GM21619 (cell line): ENCODE measurements at regions not wholly inside any gene's neighbourhood (a gene's known extent, or its start where the extent isn't known, plus 50 kb on each side); places are given as distances from the start of the nearest gene placed in this dataset.

Experiments
- ATAC-seq: cut with Tn5 transposase; IDR thresholded peaks from one replicate; pipeline ENCODE4 v1.9.1; 2021; ENCODE audit not compliant: unreplicated experiment

- no peak for ATAC-seq
Measured at GRCh38 chr13:67318860-67319259, 88.7 kb upstream of the PCDH9 start.

DNA sequence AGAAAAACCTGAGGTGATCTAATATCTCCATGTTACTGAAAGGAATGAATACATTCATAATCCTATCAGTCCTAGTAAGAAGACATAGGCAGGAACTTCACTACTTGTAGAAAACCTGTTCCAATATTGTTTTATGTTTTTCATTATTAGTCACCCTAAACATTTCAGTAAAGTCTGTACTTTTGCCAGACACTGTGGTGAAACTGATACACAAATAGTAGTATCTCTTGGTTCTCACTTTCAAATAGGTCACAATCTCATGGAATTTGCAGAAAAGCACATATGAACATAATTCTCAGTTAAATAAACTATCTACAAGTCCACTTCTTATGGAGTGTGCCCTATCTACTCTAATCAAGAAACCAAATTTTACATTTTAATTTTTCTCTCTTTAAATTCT lies 88.3 kb upstream of the PCDH9 start:
- no peak for ATAC-seq

DNA sequence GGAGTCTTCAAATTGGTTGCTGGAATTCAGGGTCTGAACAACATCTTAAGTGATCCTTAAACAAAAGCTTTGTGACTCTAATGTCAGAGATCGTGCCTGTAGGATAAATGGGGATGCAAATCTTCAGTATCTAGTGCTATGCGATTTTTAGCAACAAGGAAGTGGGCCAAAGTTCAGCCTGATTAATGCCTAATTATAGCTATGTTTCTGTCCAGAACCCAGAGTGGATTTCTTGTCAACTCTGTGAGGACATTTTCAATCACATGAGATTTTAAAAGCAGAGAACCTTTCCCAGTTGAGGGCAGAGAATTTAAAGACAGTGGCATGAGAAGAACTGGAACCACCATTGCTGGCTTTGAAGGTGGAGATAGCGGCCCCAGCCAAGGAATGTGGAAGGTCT lies 84.3 kb upstream of the PCDH9 start:
- no peak for ATAC-seq

- ATAC-seq, result peak; percentile 80
Measured at GRCh38 chr13:67308004-67308772, 78.1 kb upstream of the PCDH9 start.

DNA sequence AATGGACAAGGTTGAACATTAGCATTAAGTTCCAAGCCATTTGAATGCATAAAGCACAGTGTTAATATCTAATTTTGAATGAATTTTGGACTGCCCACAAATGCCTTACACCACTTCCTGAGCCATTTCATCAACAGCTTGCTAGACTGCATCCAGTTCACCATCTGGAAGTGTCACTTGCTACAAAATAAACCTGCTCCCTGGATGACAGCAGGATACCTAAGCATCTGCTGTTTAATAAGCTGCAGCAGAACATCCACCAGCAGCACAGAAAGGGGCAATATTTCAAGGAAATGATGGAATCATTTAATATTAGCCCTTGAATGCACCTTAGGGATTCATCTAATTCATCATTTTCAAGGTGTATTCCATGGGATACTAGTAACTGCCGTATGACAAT lies 76.6 kb upstream of the PCDH9 start:
- ATAC-seq, result no peak

- no peak for ATAC-seq
Measured at GRCh38 chr13:67303661-67304333, 73.7 kb upstream of the PCDH9 start.

DNA sequence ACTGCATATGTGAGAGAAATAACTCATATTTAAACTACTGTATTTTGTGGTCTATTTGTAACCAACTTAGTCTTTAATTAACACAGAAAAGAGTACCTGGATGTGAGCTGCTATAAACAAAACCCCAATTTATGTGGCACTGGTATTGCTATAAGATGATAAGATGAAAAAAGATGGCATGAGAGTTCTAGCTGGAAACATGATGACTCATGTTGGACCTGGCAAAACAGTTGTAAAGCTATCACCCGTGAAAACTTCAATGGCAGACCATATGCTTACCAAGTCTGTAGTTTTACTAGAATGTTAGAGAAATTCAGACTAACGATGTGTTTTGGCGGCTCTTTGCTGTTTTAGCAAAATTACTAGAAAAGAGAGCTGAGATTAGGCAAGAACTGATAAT lies 69.6 kb upstream of the PCDH9 start:
- ATAC-seq, result no peak

- no peak for ATAC-seq
Measured at GRCh38 chr13:67299072-67299635, 69.0 kb upstream of the PCDH9 start.

DNA sequence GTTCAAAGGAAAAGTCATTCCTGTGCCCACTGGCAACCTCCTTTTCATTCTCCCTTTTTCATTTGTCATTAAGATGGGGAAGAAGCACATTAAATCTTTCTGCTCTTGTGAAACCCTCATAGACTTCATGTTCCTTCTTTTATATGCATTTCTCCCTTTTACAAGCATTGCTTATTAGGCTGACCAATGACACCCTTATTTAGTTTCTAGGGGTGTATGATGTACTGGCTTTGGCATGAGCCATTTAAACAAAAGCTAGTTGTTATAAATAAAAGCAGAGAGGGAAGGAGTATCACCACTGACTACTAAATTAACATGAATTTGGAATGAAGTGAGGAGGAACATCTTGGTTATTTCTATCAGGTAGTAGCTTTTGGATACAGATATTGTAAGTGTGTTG lies 68.2 kb upstream of the PCDH9 start:
- ATAC-seq, result no peak

GRCh38 chr13:67296511-67296910 lies 66.4 kb upstream of the PCDH9 start:
- ATAC-seq, result no peak

- ATAC-seq, result no peak
Measured at GRCh38 chr13:67292886-67293285, 62.8 kb upstream of the PCDH9 start.

- no peak for ATAC-seq
Measured at GRCh38 chr13:67285611-67286010, 55.5 kb upstream of the PCDH9 start.

- ATAC-seq, result no peak
Measured at GRCh38 chr13:67283637-67284036, 53.5 kb upstream of the PCDH9 start.

DNA sequence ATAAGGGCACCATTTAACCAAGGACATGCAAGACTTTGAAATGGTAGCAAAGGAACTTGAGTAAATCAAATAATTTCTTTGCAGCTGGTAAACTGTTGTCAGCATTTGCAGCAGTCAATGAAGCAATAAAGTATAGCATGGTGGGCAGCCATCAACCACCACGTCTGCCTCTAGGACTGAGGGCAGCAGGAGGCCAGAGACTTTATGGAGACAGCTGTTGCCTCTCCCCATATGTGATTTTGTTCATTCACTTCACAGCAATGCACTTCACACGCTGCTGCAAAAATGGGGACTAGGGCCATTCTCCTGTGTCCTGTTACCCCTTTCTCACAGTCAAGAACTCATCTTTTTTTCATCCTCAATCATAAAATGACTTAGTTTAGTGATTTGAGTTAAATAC lies 51.3 kb upstream of the PCDH9 start:
- ATAC-seq, result no peak
